ENCODE measurements at regions not wholly inside any gene's neighbourhood (a gene's known extent, or its start where the extent isn't known, plus 50 kb on each side); places are given as distances from the start of the nearest gene placed in this dataset.

- no peak for TF ChIP-seq CTCF (IDR thresholded peaks at IDR 0.05; ENCODE audit: insufficient read depth, low read length)
- no peak for TF ChIP-seq REST (IDR thresholded peaks at IDR 0.05; ENCODE audit: insufficient replicate concordance, low read depth)
- TF ChIP-seq POLR2AphosphoS5 (IDR thresholded peaks at IDR 0.05; ENCODE audit: low read depth) = no peak
- no peak for TF ChIP-seq GABPA (IDR thresholded peaks at IDR 0.05; ENCODE audit: low read depth)
Observed at GRCh38 chr6:1122083-1122482, 189.8 kb upstream of the FOXQ1 start.

All from HL-60 (cell line).